NCI-H2196 treated with DMSO at 0.1 percent for 48 hours (cell line): ENCODE measurements at regions not wholly inside any gene's neighbourhood (a gene's known extent, or its start where the extent isn't known, plus 50 kb on each side); places are given as distances from the start of the nearest gene placed in this dataset.
"Not testable (repeated sequence)": the region's sequence is repeated elsewhere in the genome, so short reads cannot be mapped to it uniquely, and the experiment has no call there.

Source experiments
- DNase-seq: peaks from one replicate; lab custom pipeline; 2025; ENCODE audit not compliant: unreplicated experiment; lab: John Stamatoyannopoulos, UW

GRCh38 chr12:34097213-34097612 lies 74.9 kb downstream of the ALG10 start:
- DNase-seq, result no peak

GRCh38 chr12:34105392-34105933 lies 83.2 kb downstream of the ALG10 start:
- DNase-seq, result no peak

- DNase-seq, result no peak
Measured at GRCh38 chr12:34106172-34106571, 83.9 kb downstream of the ALG10 start.

- no peak for DNase-seq
Measured at GRCh38 chr12:34107016-34107415, 84.7 kb downstream of the ALG10 start.

GRCh38 chr12:34107781-34108404 lies 85.6 kb downstream of the ALG10 start:
- DNase-seq, result no peak

GRCh38 chr12:34108405-34108803 lies 86.1 kb downstream of the ALG10 start:
- DNase-seq, result no peak

- DNase-seq, result no peak
Measured at GRCh38 chr12:34108967-34109366, 86.7 kb downstream of the ALG10 start.

GRCh38 chr12:34109390-34109789 lies 87.1 kb downstream of the ALG10 start:
- DNase-seq, result no peak

- DNase-seq, result not testable (repeated sequence)
Measured at GRCh38 chr12:34109909-34110531, 87.7 kb downstream of the ALG10 start.

GRCh38 chr12:34119366-34119765 lies 97.1 kb downstream of the ALG10 start:
- DNase-seq, result no peak

GRCh38 chr12:34121360-34121759 lies 99.1 kb downstream of the ALG10 start:
- no peak for DNase-seq

GRCh38 chr12:34123092-34123491 lies 100.8 kb downstream of the ALG10 start:
- not testable (repeated sequence) for DNase-seq

- DNase-seq, result no peak
Measured at GRCh38 chr12:34124608-34125007, 102.3 kb downstream of the ALG10 start.

- no peak for DNase-seq
Measured at GRCh38 chr12:34126239-34126641, 103.9 kb downstream of the ALG10 start.

GRCh38 chr12:34126805-34127204 lies 104.5 kb downstream of the ALG10 start:
- no peak for DNase-seq

- DNase-seq, result not testable (repeated sequence)
Measured at GRCh38 chr12:34127379-34127778, 105.1 kb downstream of the ALG10 start.

- no peak for DNase-seq
Measured at GRCh38 chr12:34142430-34142829, 120.1 kb downstream of the ALG10 start.

- DNase-seq, result no peak
Measured at GRCh38 chr12:34151019-34151418, 128.7 kb downstream of the ALG10 start.

- no peak for DNase-seq
Measured at GRCh38 chr12:34163443-34163842, 141.1 kb downstream of the ALG10 start.

GRCh38 chr12:34166427-34167060 lies 144.2 kb downstream of the ALG10 start:
- no peak for DNase-seq

GRCh38 chr12:34168507-34168906 lies 146.2 kb downstream of the ALG10 start:
- DNase-seq, result not testable (repeated sequence)

GRCh38 chr12:34186492-34186891 lies 164.2 kb downstream of the ALG10 start:
- DNase-seq, result no peak
